ENCODE measurements at regions not wholly inside any gene's neighbourhood (a gene's known extent, or its start where the extent isn't known, plus 50 kb on each side); places are given as distances from the start of the nearest gene placed in this dataset.

DNA sequence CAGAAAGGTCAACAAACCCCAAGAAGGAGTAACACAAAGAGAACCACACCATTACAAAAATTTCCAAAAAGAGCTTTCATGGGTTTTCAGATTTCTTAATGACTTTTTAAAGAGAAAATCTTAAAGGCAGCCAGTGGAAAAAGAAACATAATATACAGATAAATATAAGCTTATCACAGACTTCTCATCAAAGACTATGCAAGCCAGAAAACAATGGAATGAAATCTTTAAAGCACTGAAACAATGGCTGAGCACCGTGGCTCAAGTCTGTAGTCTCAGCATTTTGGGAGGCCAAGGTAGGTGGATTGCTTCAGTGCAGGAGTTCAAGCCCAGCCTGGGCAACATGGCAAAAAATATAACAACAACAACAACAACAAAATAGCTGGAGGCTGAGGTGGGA is 237.4 kb downstream of the CYP26B1 start:
- Histone ChIP-seq H4K20me1 (ENCODE audit: insufficient read depth) (no peaks in the 10 kb centered on the region), H3K36me3 (ENCODE audit: insufficient read depth) (no peaks in the 10 kb centered on the region), H3K79me2 (ENCODE audit: insufficient read depth, low read depth) (no peaks in the 10 kb centered on the region), H3K4me2 (no peak overlapping the region), H3K27ac (no peak overlapping the region), H3K4me3 (IDR thresholded peaks at IDR 0.05; ENCODE audit: insufficient read depth, low read depth, low read length) (no peak overlapping the region), H3K27me3 (ENCODE audit: insufficient read depth, low read depth) (no peaks in the 10 kb centered on the region), H3K9ac (no peak overlapping the region), H3K4me1 (ENCODE audit: low read depth, poor library complexity, severe bottlenecking) (no peaks in the 10 kb centered on the region), H2AFZ (ENCODE audit: low read depth) (no peak overlapping the region)
- TF ChIP-seq, protein P1, sequence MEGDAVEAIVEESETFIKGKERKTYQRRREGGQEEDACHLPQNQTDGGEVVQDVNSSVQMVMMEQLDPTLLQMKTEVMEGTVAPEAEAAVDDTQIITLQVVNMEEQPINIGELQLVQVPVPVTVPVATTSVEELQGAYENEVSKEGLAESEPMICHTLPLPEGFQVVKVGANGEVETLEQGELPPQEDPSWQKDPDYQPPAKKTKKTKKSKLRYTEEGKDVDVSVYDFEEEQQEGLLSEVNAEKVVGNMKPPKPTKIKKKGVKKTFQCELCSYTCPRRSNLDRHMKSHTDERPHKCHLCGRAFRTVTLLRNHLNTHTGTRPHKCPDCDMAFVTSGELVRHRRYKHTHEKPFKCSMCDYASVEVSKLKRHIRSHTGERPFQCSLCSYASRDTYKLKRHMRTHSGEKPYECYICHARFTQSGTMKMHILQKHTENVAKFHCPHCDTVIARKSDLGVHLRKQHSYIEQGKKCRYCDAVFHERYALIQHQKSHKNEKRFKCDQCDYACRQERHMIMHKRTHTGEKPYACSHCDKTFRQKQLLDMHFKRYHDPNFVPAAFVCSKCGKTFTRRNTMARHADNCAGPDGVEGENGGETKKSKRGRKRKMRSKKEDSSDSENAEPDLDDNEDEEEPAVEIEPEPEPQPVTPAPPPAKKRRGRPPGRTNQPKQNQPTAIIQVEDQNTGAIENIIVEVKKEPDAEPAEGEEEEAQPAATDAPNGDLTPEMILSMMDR (conservative IDR thresholded peaks at IDR 0.05; ENCODE audit: low read depth, low read length): no peak

DNA sequence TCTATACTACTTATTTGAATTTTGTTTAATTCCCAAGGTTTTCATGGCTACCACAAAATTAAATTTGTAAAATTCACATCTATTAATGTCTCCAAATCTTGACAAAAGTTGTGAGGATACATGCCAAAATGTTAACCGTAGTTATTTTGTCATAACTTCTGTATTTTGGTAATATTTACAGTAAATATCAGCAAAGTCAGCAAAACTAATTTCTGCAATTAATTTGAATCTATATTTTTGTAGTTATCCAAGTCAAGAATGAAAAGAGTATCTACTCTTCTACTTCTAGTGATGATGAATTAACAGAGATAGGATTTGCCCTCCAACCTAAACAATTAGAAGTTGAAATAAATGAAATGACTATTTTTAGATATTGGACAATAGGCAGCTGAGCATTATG is 238.9 kb downstream of the CYP26B1 start:
- Histone ChIP-seq H3K9ac (no peak overlapping the region), H3K36me3 (ENCODE audit: insufficient read depth) (no peaks in the 10 kb centered on the region), H3K27ac (no peak overlapping the region), H3K27me3 (ENCODE audit: insufficient read depth, low read depth) (no peaks in the 10 kb centered on the region), H4K20me1 (ENCODE audit: insufficient read depth) (no peaks in the 10 kb centered on the region), H3K4me2 (no peak overlapping the region), H2AFZ (ENCODE audit: low read depth) (no peak overlapping the region), H3K4me3 (IDR thresholded peaks at IDR 0.05; ENCODE audit: insufficient read depth, low read depth, low read length) (no peak overlapping the region), H3K4me1 (ENCODE audit: low read depth, poor library complexity, severe bottlenecking) (no peaks in the 10 kb centered on the region), H3K79me2 (ENCODE audit: insufficient read depth, low read depth) (no peaks in the 10 kb centered on the region)
- TF ChIP-seq, protein P1 (conservative IDR thresholded peaks at IDR 0.05; ENCODE audit: low read depth, low read length): no peak

DNA sequence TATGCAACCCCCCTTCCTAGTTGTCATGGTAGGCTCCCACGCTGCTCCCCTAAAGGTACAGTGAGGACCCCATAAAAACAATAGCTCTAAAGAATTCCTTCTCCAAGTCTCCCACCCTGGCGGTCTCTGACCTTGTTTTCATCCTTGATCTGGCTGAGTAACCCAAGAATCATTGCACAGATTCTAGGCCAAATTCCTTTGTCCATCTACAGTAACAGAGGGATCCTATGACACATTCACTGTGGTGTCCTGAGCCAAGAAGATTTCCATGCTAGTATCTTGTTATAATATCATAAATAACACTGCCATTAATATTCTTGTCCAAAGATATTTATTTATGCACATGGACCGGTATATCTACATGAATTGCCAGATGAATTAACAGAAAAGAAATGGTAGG is 240.2 kb downstream of the CYP26B1 start:
- H4K20me1 ChIP-seq (ENCODE audit: insufficient read depth): no peaks in the 10 kb centered on the region
- H3K9ac ChIP-seq: no peak overlapping the region
- TF ChIP-seq, protein P1 (conservative IDR thresholded peaks at IDR 0.05; ENCODE audit: low read depth, low read length): no peak
- H3K4me3 ChIP-seq (IDR thresholded peaks at IDR 0.05; ENCODE audit: insufficient read depth, low read depth, low read length): no peak overlapping the region
- H3K4me1 ChIP-seq (ENCODE audit: low read depth, poor library complexity, severe bottlenecking): no peaks in the 10 kb centered on the region
- no peak overlapping the region for H2AFZ ChIP-seq (ENCODE audit: low read depth)
- H3K36me3 ChIP-seq (ENCODE audit: insufficient read depth): no peaks in the 10 kb centered on the region
- no peaks in the 10 kb centered on the region for H3K27me3 ChIP-seq (ENCODE audit: insufficient read depth, low read depth)
- H3K79me2 ChIP-seq (ENCODE audit: insufficient read depth, low read depth): no peaks in the 10 kb centered on the region
- H3K27ac ChIP-seq: no peak overlapping the region
- no peak overlapping the region for H3K4me2 ChIP-seq

DNA sequence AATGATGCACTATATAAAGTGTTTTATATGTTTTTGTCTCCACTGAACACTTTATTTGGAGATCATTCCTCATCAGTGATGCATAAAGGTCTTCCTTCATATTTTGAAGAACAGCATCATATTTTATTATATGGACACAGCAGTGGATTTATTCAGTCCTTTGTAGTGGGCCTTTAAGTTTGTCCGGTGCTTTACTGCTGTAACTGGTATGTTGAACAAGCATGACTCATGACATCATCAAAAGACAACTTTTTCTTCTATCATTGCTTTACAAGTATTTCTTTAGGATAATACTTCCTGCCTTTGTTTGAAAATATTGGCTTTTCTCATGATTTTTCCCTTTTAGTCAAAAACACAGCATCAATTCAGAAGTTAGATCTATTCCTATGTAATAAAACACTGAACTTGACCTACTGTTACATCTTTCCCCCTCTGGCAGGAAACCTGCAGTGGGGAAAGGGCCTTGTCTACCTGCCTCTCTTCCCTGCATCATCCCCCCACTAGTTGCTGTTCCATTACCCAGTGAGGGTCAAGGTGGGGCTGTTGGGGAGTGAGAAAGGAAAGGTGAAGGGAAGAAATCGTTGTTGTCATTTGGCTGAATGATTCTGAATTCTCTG is 241.2 kb downstream of the CYP26B1 start:
- no peaks in the 10 kb centered on the region for H3K4me1 ChIP-seq (ENCODE audit: low read depth, poor library complexity, severe bottlenecking)
- H3K79me2 ChIP-seq (ENCODE audit: insufficient read depth, low read depth): no peaks in the 10 kb centered on the region
- H3K27ac ChIP-seq: no peak overlapping the region
- H3K4me2 ChIP-seq: no peak overlapping the region
- TF ChIP-seq, protein P1 (conservative IDR thresholded peaks at IDR 0.05; ENCODE audit: low read depth, low read length): no peak
- no peak overlapping the region for H3K4me3 ChIP-seq (IDR thresholded peaks at IDR 0.05; ENCODE audit: insufficient read depth, low read depth, low read length)
- H3K9ac ChIP-seq: no peak overlapping the region
- no peaks in the 10 kb centered on the region for H4K20me1 ChIP-seq (ENCODE audit: insufficient read depth)
- H2AFZ ChIP-seq (ENCODE audit: low read depth): no peak overlapping the region
- no peaks in the 10 kb centered on the region for H3K27me3 ChIP-seq (ENCODE audit: insufficient read depth, low read depth)
- no peaks in the 10 kb centered on the region for H3K36me3 ChIP-seq (ENCODE audit: insufficient read depth)
